ENCODE measurements at regions not wholly inside any gene's neighbourhood (a gene's known extent, or its start where the extent isn't known, plus 50 kb on each side); places are given as distances from the start of the nearest gene placed in this dataset.
A peak's percentile ranks its signal among the peaks of the same experiment; 100 is the strongest.
"Not testable (repeated sequence)": the region's sequence is repeated elsewhere in the genome, so short reads cannot be mapped to it uniquely, and the experiment has no call there.

GRCh38 chr6:127406722-127407121, 52.5 kb downstream of the KIAA0408 start:
- DNase-seq (ENCODE audit: low read depth): not testable (repeated sequence)

GRCh38 chr6:127406122-127406521, 53.1 kb downstream of the KIAA0408 start:
- no peak for DNase-seq (ENCODE audit: low read depth)

GRCh38 chr6:127404594-127405178, 54.5 kb downstream of the KIAA0408 start:
- no peak for DNase-seq (ENCODE audit: low read depth)

- no peak for DNase-seq (ENCODE audit: low read depth)
These were observed 55.1 kb downstream of the KIAA0408 start for GRCh38 chr6:127404133-127404532.

- no peak for DNase-seq (ENCODE audit: low read depth)
These were observed 55.6 kb downstream of the KIAA0408 start for GRCh38 chr6:127403636-127404035.

- DNase-seq (ENCODE audit: low read depth): no peak
These were observed 56.1 kb downstream of the KIAA0408 start for GRCh38 chr6:127402890-127403617.

GRCh38 chr6:127397729-127398630, 54.6 kb upstream of the ECHDC1 start:
- no peak for DNase-seq (ENCODE audit: low read depth)

- peak; percentile 75 for DNase-seq (ENCODE audit: low read depth)
These were observed 53.8 kb upstream of the ECHDC1 start for GRCh38 chr6:127397171-127397597.

All from M059J (cell line).